NCI-H69 (cell line): ENCODE measurements at regions not wholly inside any gene's neighbourhood (a gene's known extent, or its start where the extent isn't known, plus 50 kb on each side); places are given as distances from the start of the nearest gene placed in this dataset.

Source experiments
- DNase-seq: peaks from one replicate; lab custom pipeline; 2025; lab: John Stamatoyannopoulos, UW

DNA sequence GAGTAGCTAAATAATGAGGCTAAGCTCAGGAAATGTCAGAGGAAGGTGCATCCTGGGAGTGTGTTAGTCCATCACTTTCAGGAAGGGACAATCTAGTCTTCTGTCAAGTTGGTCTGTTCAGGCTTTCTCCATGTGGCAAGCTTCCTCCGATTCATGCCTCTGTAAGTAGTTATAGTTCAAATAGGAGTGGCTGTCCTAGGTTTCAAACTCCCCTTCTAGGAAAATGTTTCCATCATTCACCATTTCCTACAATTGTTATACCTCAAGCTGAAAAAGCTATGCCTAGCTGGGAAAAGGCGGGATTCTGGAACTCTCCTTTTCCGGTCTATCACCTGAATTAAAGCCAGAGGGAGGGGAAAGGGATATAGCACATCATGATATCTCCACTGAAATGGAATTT lies 287.7 kb upstream of the ZSWIM2 start:
- DNase-seq = no peak

DNA sequence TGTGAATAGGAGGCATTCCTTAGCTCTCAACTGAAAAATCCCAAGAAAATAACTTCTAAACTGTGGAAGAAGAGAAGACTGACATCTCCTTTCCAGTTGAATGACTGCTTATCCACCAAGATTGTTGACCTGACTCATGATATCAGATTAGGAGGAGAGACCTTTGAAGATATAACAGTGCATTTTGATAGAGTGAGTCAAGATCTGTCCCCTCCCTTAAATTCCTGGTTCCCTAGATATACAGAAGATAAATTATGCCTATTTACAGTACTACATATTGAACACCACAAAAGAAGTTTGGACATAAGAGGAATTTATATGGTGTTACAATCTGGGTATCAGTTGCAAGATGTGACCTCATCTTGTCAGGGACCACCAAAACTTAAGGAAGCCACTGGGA lies 285.3 kb upstream of the ZSWIM2 start:
- no peak for DNase-seq

DNA sequence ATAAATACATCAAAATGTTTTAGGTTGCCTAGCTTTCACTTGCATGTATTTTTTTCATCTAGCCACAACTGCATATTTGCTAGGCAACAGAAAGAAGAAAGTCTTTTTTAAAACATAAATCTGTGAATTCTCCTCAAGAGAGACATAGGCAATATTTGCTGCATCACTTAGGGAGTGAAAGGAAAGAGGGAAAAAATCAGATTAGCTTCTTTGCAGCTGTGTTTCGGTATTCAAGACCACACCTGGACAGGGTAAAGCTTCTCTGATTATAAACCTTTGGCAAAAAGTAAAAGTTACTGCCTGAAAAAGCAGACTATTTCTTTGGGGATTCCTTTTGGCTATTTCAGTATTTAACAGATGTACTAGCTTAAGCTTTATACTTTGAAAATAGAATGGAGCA lies 280.9 kb upstream of the ZSWIM2 start:
- no peak for DNase-seq

DNA sequence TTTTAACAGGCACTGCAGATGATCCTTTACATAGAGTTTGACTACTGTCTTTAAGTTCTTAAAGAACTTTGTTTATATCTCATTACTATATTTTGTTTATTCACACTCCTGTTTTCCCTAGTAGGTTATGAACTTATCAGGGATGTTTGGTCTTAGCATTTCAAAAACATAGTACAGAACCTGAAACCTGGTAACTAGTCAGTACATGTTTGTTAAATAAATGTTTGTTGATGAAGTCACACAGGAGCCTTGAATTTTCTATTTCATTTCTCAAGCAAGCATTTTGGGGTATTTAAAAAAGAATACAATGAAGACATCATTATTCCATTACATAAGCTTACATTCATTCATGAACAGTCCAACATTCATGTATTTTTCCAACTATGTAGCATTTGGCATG lies 280.3 kb upstream of the ZSWIM2 start:
- DNase-seq = no peak

DNA sequence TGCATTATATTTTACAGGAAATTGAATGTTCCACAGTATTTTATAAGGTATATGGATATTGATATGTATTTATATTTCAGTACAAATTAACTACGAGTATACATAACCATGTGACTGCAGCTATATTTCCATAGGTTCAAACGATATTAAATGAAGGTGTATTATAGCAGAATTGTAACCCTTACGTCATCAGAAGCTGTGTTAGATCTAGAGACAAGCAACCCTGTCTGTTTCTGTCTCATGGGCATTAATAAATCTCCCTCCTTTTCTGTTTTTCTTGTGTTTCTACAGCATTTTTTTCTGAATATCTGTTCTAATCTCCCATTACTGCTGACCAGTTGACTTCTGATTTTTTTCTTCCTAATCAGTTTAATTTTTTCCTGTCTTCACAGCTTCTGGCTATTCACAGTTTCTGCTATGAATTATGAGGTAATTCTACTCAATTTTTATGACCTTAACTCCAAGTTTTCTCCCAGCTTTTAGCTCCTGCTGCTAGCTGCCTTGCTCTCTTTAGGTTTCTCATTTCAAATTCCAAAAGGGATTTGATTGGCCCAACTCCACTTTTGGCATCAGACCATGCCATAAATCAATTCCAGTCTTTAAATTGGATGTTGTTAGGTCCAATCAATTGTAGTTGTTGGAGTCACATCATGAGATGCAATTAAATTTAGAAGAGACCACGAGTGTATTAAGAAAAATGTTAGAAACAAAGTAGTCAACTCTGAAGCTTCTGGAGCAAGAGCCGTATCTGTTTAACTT lies 277.5 kb upstream of the ZSWIM2 start:
- DNase-seq = peak; percentile 11

DNA sequence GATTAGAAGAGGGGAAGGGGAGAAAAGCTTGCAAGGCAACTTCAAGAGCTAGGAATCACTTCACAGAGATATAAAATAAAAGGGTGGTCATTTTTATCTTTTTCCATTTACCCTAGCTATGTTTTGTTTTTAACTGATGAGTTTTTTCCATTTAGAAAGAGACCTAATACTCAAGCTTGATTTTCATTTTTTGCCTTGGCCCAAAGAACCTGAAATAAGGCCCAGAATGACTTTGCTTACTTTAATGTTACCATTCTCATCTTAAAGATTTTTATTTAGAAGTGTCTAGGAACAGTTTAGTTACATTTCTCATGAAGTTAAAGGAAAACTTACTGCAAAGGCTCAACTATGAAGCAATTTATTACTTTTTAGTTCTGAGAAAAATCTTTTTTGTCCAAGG lies 276.3 kb upstream of the ZSWIM2 start:
- no peak for DNase-seq

DNA sequence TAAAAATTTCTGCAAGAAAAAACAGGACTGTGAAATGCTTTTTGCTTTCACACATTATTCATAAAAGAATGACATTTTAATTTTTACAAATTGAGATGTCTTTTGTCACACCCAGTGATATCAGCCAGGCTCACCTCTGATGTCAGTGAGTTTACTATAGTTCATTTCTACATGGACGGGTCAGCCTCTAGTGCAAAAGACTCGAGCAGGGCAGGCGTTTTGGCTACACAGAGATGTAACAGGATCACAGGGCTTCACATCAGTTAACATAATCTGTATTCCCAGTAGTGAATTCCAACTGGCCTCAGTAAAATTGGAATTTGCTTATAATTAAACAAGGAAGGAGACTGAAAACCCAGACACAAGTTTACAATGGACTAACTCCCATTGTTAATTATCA lies 275.6 kb upstream of the ZSWIM2 start:
- DNase-seq = no peak

DNA sequence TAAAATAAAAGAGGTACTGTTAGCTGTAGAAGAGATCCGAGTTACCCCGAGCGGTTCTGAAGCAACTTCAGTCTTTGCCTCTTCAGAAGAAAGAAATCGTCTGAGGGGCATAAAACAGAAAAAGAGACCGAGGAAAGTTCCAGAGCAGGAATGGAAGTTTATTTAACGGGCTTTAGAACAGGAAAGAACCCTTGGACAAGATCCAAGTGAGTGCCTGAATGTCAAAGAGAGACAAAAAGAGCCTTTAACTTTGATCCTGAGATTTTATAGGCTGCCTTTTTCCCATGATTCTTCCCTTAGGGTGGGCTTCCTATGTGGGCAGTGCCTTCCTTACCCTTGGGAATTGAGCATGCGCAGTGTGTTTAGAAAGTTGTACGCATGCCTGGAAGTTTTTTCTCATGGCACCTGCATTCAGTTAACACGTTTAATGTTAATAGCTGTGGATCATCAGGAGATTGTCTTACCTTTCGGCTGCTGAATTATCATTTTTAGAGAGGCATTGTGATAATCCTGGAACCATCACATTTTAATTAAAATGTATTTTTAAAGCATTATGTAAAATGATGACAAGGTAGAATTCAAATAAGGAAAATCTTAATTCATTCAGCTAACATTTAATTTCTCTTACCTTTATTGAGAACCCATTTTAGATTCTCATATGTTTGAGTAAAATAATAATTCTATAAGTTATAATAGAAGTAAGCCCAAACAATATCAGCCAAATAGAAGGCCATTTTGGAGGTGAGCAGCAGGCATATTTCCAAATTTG lies 269.5 kb upstream of the ZSWIM2 start:
- DNase-seq = no peak

DNA sequence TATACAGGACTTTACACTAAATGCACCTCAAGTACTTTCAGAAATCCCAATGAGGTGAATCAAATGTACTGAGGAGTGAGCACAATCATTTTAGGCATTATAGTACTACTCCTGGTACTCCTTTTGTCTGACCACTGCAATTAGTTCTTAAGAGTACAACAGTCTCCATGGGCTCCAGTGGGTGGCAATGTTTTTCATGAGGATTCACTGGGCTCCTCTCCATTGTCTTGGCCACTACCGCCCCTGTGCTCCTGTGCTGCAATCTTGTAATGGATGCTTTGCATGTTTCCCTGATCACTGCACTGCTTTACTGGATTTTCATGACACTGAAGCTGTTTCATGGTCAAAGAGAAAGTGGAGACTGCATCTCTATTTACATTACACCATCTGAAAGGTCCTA lies 268.5 kb upstream of the ZSWIM2 start:
- peak; percentile 52 for DNase-seq

DNA sequence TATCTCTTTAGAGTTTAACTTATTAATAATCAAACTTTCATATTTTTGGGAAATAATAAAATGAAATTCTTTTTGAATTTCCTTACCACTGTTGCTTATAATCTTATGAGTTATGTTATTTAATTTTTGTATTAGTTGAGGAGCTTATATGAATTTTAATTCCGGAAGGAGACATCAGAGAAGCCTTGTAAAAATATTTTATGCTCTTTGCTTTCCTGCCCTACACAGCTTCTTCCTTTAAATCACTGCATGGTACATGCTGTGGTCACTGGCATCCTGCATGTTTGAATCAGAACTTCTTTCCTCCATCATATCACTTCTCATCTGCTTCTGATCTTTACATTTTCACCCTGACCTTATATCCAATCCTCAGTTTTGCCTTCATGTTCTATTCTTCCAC lies 266.7 kb upstream of the ZSWIM2 start:
- no peak for DNase-seq

DNA sequence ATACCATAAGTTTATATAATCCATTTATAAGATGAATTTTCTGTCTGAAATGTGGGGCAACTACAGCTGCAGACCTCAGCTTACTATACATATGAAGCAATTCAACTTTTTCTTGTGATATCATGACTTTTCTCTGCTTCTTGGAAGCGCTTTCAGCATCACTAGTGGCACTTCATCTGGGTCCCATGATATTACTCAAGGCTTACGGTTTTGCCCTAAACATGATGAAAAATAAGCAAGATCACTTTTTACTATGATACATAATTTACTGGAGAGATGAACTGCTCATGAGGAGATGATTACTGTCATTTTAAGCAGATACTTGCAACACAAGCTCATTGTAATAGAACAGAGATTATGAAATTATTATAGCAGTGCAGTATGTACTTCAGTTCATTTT lies 258.0 kb upstream of the ZSWIM2 start:
- no peak for DNase-seq

DNA sequence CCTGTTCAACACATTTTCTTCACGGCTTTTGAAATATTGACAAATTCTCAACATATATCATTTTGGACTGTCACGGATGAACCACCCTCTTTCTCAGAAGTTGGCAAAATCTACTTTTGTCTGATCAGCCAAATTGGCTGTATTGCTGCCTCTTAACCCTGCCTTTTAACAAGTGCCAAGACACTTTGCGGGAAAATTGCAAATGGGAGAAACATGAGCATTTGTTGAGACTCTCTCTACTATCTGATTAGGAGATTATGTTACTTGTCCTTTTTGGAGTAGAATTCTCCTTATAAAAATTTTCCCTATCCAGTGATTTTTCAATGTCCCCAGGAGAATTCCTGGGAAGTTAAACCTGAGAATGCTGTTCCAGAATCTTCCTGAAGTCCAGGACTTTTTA lies 256.2 kb upstream of the ZSWIM2 start:
- DNase-seq = no peak

DNA sequence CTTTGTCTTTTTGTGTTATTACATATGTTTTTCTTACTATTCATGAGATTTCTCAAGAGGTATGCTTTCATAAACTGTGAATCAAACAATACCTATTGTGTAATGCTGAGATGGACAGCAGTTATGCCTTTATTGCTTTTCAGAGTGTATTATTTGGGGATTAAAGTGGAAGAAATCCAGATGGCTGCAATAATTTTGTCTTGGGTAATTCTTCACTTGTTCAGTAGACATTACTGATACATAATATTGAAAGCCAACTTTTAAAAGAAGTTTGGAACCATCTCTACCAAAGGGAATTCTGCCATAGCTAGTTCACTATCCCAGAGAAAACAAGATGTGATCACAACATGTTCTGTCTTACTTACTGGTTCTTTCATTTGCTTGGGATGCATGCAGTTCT lies 253.4 kb upstream of the ZSWIM2 start:
- DNase-seq = no peak

DNA sequence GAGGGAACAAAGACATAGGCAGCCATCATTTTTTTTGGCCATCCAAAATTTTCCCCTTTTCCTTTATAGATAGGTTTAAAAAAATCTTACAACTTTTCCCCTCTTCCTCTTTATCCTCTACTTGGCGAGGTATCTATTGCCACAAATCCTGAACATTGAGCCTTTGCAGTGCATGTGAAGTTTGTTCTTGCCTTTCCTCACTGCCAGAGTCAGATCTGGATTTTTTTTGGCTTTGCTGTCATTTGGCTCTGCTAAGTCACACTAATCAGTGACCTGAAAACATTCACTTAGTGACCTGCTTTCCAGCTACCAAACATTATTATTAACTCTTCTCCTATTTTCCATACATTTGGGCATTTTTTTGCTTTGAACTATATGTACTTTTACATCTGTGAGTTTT lies 249.2 kb upstream of the ZSWIM2 start:
- no peak for DNase-seq

DNA sequence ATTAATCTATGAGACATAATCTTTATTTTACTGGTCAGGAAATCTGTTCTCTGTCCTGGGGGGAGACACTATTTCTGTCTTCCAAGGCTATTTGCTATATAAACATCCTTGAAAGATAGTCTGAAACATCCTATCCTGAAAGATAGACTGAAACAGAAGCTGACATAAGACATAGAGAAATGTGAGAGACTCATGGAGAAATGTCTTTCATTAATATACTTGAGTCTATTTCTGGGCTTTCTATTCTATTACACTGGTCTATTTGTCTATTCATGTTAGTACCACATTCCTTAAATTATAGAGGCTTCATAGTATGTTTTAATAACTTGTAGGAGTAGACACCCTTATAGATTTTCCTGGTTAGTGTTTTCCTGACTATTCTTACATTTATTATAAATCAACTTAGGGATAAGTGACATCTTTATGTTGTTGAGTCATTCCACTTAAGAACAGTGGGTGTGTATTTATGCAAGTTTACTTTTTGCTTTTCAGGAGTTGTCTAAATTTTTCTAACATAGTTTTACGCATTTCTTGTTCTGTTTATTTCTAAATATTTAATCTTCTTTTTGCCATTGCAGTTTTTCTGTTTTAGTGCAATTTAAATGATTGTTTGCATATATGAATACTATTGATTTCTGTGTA lies 244.9 kb upstream of the ZSWIM2 start:
- no peak for DNase-seq

DNA sequence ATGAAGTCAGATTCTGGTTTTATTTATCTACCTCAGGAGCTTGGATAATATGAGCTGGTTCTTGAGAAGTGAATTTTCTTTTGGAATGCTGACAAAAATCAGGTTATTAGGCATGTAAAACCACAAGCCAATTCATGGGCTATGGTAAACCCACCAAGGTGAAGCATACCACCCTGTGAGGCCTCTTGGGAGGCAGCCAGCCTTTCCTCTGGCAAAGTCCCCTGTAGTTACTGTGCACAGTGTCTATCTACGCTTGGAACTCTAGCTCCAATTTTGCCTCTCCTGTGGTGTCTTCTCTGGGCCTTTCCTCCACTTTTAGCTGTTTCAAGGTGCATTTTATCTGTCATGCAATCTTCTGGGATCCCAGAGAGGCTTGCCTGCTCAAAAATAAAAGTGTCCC lies 242.7 kb upstream of the ZSWIM2 start:
- DNase-seq = no peak

DNA sequence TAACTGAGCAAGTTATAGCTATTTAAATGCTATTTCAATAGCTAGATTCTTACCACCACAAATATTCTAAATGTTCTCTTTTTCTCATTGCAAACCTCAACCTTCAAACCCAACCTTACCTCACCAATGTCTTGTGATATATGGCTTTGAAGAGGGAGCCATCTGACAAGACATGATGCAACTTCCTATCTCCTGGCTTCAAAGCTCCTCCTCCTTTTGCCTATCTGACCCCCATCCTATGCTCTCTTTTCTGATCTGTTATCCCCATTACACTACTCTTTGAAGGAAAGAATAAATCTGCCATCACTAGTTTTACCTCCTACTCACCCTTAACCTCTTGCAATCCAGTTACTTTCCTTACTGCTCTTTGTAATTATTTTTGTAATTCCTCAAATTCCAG lies 235.6 kb upstream of the ZSWIM2 start:
- DNase-seq = no peak

DNA sequence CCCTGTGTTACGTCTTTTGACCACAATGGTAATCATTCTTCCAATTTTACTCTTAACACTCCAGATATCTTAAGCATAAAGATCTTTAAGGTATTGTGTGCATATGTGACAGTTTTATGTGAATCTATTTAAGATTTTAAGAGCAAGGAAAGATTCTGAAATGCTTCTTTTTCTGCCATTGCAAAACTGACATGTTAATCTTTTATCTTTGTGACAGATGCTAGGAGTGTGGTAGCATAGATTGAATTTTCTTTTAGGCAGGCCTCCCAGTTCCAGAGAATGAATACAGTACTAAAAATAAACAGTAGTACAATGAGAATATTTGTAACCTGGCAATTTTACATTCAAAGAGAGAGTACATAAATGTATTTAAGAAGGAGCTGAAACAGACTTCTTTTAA lies 232.5 kb upstream of the ZSWIM2 start:
- DNase-seq = no peak

DNA sequence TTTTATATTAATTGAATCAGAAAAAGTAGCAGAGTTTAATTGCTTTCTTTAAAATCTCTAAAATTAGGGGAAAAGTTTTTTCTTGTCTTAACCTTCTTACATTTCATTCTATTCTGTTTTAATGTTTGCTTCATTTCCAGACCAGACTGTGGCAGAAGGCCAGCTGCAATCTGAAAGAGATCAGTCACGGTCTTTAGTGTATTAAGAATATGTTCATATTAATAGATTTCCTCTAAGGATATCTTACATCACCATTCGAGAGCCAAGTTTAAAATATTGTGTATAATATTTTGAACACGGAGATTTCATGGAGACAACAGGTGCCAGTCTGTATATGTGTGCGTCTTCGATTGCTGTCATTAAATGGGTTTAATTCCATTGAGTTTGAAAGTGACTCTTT lies 230.9 kb upstream of the ZSWIM2 start:
- DNase-seq = no peak

DNA sequence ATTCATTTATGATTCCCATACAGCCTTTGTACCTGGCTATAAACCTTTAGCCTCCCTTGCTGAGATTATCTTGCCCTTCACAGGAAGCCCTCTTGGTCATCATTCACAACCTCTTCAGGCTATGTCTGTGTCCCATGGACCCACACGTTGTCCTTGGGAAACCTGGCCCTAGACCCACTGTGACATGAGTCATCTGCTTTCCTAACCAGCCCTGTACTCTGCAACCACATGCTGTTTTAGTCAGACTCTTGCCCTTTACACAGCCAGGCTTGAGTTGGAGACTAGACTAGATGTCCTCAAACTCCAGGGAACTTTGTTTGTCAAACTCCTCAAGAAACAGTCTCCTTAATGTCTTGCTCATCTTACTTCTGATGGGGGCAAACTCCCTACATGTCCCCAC lies 229.3 kb upstream of the ZSWIM2 start:
- DNase-seq = no peak

DNA sequence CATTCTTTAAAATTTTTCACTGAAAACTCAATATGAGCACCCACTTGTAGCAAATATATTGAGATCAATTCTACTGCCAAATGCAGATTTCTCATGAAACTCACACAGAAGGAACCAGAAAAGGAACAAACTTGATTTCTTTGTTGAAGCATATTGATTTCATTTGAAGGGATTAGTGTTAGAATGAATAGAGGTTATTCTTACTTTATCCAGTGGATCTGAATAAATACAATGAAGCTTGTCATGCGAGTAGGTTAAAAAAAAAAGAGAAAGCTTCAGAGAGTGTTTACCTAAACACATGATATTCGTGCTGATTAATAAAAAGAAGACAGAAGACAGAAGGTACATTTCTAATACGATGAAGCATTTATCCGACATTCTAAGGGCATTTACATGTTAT lies 226.7 kb upstream of the ZSWIM2 start:
- no peak for DNase-seq

DNA sequence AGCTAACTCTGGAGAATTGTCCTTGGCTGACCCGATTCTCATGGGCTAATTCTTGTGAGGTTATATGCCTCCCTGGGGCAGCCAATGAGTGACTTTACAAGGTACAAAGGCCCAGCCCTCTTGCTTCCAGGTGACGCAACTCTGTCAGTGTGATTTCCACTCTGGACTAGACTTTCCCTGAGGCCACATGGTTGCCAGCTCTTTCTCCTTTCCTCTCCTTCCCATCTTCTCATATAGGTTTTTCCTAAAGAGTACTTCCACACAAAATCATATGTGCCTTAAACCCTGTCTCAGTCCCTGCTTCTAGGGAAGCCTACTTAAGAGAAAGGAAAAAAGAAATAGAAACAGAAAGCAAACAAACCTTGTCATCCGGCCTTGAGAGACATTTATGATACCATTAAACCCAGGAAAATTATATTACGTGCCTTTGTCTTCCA lies 226.2 kb upstream of the ZSWIM2 start:
- no peak for DNase-seq

DNA sequence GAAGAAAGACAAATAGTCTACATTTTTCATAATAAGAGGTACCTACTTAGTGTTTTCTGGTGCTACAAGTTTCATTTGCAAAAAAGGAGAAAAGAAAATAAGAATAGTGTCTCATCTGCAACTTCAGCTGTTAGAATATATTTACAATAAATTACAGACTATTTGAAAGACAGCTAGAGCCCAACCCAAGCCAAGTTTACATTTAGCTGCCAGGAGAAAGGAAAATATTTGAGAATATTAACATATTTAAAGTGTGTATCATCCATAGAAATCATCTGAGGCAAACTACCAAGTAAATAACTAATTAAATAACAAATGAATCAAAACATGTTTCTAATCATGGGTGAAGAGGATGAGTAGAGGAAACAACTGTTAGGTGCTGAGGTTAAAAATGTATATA lies 209.2 kb upstream of the ZSWIM2 start:
- no peak for DNase-seq
